ENCODE measurements at regions not wholly inside any gene's neighbourhood (a gene's known extent, or its start where the extent isn't known, plus 50 kb on each side); places are given as distances from the start of the nearest gene placed in this dataset.

- DNase-seq, result no peak
Measured at GRCh38 chr7:88700725-88701124, 58.8 kb upstream of the ZNF804B start.

- no peak for DNase-seq
Measured at GRCh38 chr7:88694207-88694606, 65.3 kb upstream of the ZNF804B start.

GRCh38 chr7:88693131-88693530 is 66.4 kb upstream of the ZNF804B start:
- no peak for DNase-seq

GRCh38 chr7:88692493-88692892 is 67.0 kb upstream of the ZNF804B start:
- DNase-seq, result no peak

GRCh38 chr7:88689821-88690220 is 69.7 kb upstream of the ZNF804B start:
- no peak for DNase-seq

GRCh38 chr7:88688222-88688621 is 71.3 kb upstream of the ZNF804B start:
- no peak for DNase-seq

GRCh38 chr7:88686468-88687229 is 72.9 kb upstream of the ZNF804B start:
- DNase-seq, result no peak

GRCh38 chr7:88681682-88682081 is 77.8 kb upstream of the ZNF804B start:
- no peak for DNase-seq

GRCh38 chr7:88670536-88670935 is 89.0 kb upstream of the ZNF804B start:
- DNase-seq, result no peak

- no peak for DNase-seq
Measured at GRCh38 chr7:88669913-88670312, 89.6 kb upstream of the ZNF804B start.

GRCh38 chr7:88668591-88668990 is 90.9 kb upstream of the ZNF804B start:
- no peak for DNase-seq

GRCh38 chr7:88666626-88667025 is 92.9 kb upstream of the ZNF804B start:
- no peak for DNase-seq

GRCh38 chr7:88665892-88666514 is 93.5 kb upstream of the ZNF804B start:
- no peak for DNase-seq

- no peak for DNase-seq
Measured at GRCh38 chr7:88664630-88665233, 94.8 kb upstream of the ZNF804B start.

GRCh38 chr7:88661921-88662320 is 97.6 kb upstream of the ZNF804B start:
- DNase-seq, result no peak

- no peak for DNase-seq
Measured at GRCh38 chr7:88647825-88648224, 111.7 kb upstream of the ZNF804B start.

- no peak for DNase-seq
Measured at GRCh38 chr7:88638583-88638982, 120.9 kb upstream of the ZNF804B start.

- no peak for DNase-seq
Measured at GRCh38 chr7:88637795-88638194, 121.7 kb upstream of the ZNF804B start.

- no peak for DNase-seq
Measured at GRCh38 chr7:88635149-88635548, 124.4 kb upstream of the ZNF804B start.

- no peak for DNase-seq
Measured at GRCh38 chr7:88629559-88629958, 129.9 kb upstream of the ZNF804B start.

GRCh38 chr7:88628363-88629085 is 131.0 kb upstream of the ZNF804B start:
- no peak for DNase-seq

GRCh38 chr7:88617185-88617584 is 142.3 kb upstream of the ZNF804B start:
- no peak for DNase-seq

- DNase-seq, result no peak
Measured at GRCh38 chr7:88615336-88615735, 144.2 kb upstream of the ZNF804B start.
